ENCODE measurements at regions not wholly inside any gene's neighbourhood (a gene's known extent, or its start where the extent isn't known, plus 50 kb on each side); places are given as distances from the start of the nearest gene placed in this dataset.
"Not testable (repeated sequence)": the region's sequence is repeated elsewhere in the genome, so short reads cannot be mapped to it uniquely, and the experiment has no call there.

GRCh38 chr19:28314756-28315155, 898.2 kb downstream of the UQCRFS1 start:
- no peaks in the 10 kb centered on the region for H3K9me3 ChIP-seq
- no peak for TF ChIP-seq Cebpa-rat (IDR thresholded peaks at IDR 0.05)
- no peaks in the 10 kb centered on the region for H4K20me1 ChIP-seq

GRCh38 chr19:28314287-28314686, 898.7 kb downstream of the UQCRFS1 start:
- H3K27me3 ChIP-seq = no peaks in the 10 kb centered on the region
- H3K4me2 ChIP-seq = no peak overlapping the region; the same call in 1 of the 2 replicates
- no peak overlapping the region for H3K9ac ChIP-seq
- no peak overlapping the region for H3K4me3 ChIP-seq
- H3K4me1 ChIP-seq = peaks cover 14% of the 10 kb centered on the region
- H4K20me1 ChIP-seq = no peaks in the 10 kb centered on the region
- TF ChIP-seq Cebpa-rat (IDR thresholded peaks at IDR 0.05) = no peak
- H3K9me3 ChIP-seq = no peaks in the 10 kb centered on the region
- no peak overlapping the region for H3K27ac ChIP-seq
- H3K36me3 ChIP-seq = no peaks in the 10 kb centered on the region

More at GRCh38 chr19:28314756-28315155, 898.2 kb downstream of the UQCRFS1 start:
- no peak overlapping the region for H3K27ac ChIP-seq
- H3K4me3 ChIP-seq = no peak overlapping the region
- H3K27me3 ChIP-seq = no peaks in the 10 kb centered on the region
- H3K4me1 ChIP-seq = peaks cover 14% of the 10 kb centered on the region
- no peak overlapping the region for H3K4me2 ChIP-seq
- H3K9ac ChIP-seq = no peak overlapping the region
- H3K36me3 ChIP-seq = no peaks in the 10 kb centered on the region

- H4K20me1 ChIP-seq = no peaks in the 10 kb centered on the region
- H3K36me3 ChIP-seq = no peaks in the 10 kb centered on the region
- no peak for TF ChIP-seq Cebpa-rat (IDR thresholded peaks at IDR 0.05)
- no peaks in the 10 kb centered on the region for H3K9me3 ChIP-seq
- no peak overlapping the region for H3K9ac ChIP-seq
- H3K27ac ChIP-seq = no peak overlapping the region
- no peak overlapping the region for H3K4me3 ChIP-seq
- no peak overlapping the region for H3K4me2 ChIP-seq
- peaks cover 14% of the 10 kb centered on the region for H3K4me1 ChIP-seq
- no peaks in the 10 kb centered on the region for H3K27me3 ChIP-seq
Observed at GRCh38 chr19:28313633-28314032, 899.3 kb downstream of the UQCRFS1 start.

- H3K27ac ChIP-seq = no peak overlapping the region
- no peaks in the 10 kb centered on the region for H4K20me1 ChIP-seq
- H3K4me1 ChIP-seq = peaks cover 20% of the 10 kb centered on the region
- H3K9me3 ChIP-seq = no peaks in the 10 kb centered on the region
- no peak overlapping the region for H3K9ac ChIP-seq
- H3K4me2 ChIP-seq = no peak overlapping the region
- TF ChIP-seq Cebpa-rat (IDR thresholded peaks at IDR 0.05) = no peak
- no peaks in the 10 kb centered on the region for H3K27me3 ChIP-seq
- no peaks in the 10 kb centered on the region for H3K36me3 ChIP-seq
- H3K4me3 ChIP-seq = no peak overlapping the region
Observed at GRCh38 chr19:28312269-28312668, 900.7 kb downstream of the UQCRFS1 start.

- H3K27me3 ChIP-seq, H3K36me3 ChIP-seq, H3K4me2 ChIP-seq, H4K20me1 ChIP-seq, H3K9me3 ChIP-seq, H3K9ac ChIP-seq, H3K27ac ChIP-seq, H3K4me3 ChIP-seq: not testable (repeated sequence)
- peaks cover 14% of the 10 kb centered on the region for H3K4me1 ChIP-seq
Observed at GRCh38 chr19:28310829-28311228, 902.1 kb downstream of the UQCRFS1 start.

GRCh38 chr19:28309070-28309469, 903.9 kb downstream of the UQCRFS1 start:
- no peaks in the 10 kb centered on the region for H3K36me3 ChIP-seq
- H3K4me3 ChIP-seq = no peak overlapping the region
- H4K20me1 ChIP-seq = no peaks in the 10 kb centered on the region
- no peak for TF ChIP-seq Cebpa-rat (IDR thresholded peaks at IDR 0.05)
- H3K4me2 ChIP-seq = no peak overlapping the region
- no peaks in the 10 kb centered on the region for H3K9me3 ChIP-seq
- peaks cover 24% of the 10 kb centered on the region for H3K4me1 ChIP-seq
- H3K9ac ChIP-seq = no peak overlapping the region
- no peak overlapping the region for H3K27ac ChIP-seq
- no peaks in the 10 kb centered on the region for H3K27me3 ChIP-seq

- Histone ChIP-seq H3K27ac (no peak overlapping the region), H4K20me1 (no peaks in the 10 kb centered on the region), H3K4me1 (peaks cover 32% of the 10 kb centered on the region), H3K36me3 (no peaks in the 10 kb centered on the region), H3K9ac (no peak overlapping the region), H3K9me3 (no peaks in the 10 kb centered on the region), H3K4me3 (no peak overlapping the region), H3K27me3 (no peaks in the 10 kb centered on the region), H3K4me2 (no peak overlapping the region)
- no peak for TF ChIP-seq Cebpa-rat (IDR thresholded peaks at IDR 0.05)
Observed at GRCh38 chr19:28307963-28308362, 905.0 kb downstream of the UQCRFS1 start.

- Histone ChIP-seq H3K36me3 (no peaks in the 10 kb centered on the region), H3K4me2 (no peak overlapping the region), H3K9me3 (no peaks in the 10 kb centered on the region), H3K4me1 (peaks cover 37% of the 10 kb centered on the region), H3K9ac (no peak overlapping the region), H3K27ac (no peak overlapping the region), H3K4me3 (no peak overlapping the region), H3K27me3 (no peaks in the 10 kb centered on the region), H4K20me1 (no peaks in the 10 kb centered on the region)
- no peak for TF ChIP-seq Cebpa-rat (IDR thresholded peaks at IDR 0.05)
Observed at GRCh38 chr19:28307487-28307886, 905.5 kb downstream of the UQCRFS1 start.

- Histone ChIP-seq H3K4me1 (peaks cover 57% of the 10 kb centered on the region), H3K36me3 (no peaks in the 10 kb centered on the region), H3K9me3 (no peaks in the 10 kb centered on the region), H3K4me3 (no peak overlapping the region), H3K4me2 (peak overlapping the region; percentile 23; the same call in 1 of the 2 replicates), H3K27me3 (no peaks in the 10 kb centered on the region), H4K20me1 (no peaks in the 10 kb centered on the region), H3K9ac (no peak overlapping the region), H3K27ac (no peak overlapping the region)
- TF ChIP-seq Cebpa-rat (IDR thresholded peaks at IDR 0.05) = no peak
Observed at GRCh38 chr19:28305513-28305912, 907.4 kb downstream of the UQCRFS1 start.

GRCh38 chr19:28303502-28303901, 909.4 kb downstream of the UQCRFS1 start:
- no peak overlapping the region for H3K4me3 ChIP-seq
- H3K36me3 ChIP-seq = no peaks in the 10 kb centered on the region
- peak overlapping the region; percentile 88 for H3K4me2 ChIP-seq
- no peak overlapping the region for H3K9ac ChIP-seq
- peak overlapping the region; percentile 80 for H3K27ac ChIP-seq
- no peaks in the 10 kb centered on the region for H3K27me3 ChIP-seq
- no peak for TF ChIP-seq Cebpa-rat (IDR thresholded peaks at IDR 0.05)
- H3K9me3 ChIP-seq = no peaks in the 10 kb centered on the region
- no peaks in the 10 kb centered on the region for H4K20me1 ChIP-seq
- peaks cover 77% of the 10 kb centered on the region for H3K4me1 ChIP-seq

- peaks cover 87% of the 10 kb centered on the region for H3K4me1 ChIP-seq
- TF ChIP-seq Cebpa-rat (IDR thresholded peaks at IDR 0.05) = no peak
- no peaks in the 10 kb centered on the region for H3K9me3 ChIP-seq
- no peaks in the 10 kb centered on the region for H3K36me3 ChIP-seq
- no peak overlapping the region for H3K9ac ChIP-seq
- peak overlapping the region; percentile 88 for H3K4me2 ChIP-seq
- H3K27ac ChIP-seq = peak overlapping the region; percentile 80
- H3K27me3 ChIP-seq = no peaks in the 10 kb centered on the region
- H4K20me1 ChIP-seq = no peaks in the 10 kb centered on the region
- no peak overlapping the region for H3K4me3 ChIP-seq
Observed at GRCh38 chr19:28301961-28302360, 911.0 kb downstream of the UQCRFS1 start.
